GM21723 (cell line): ENCODE measurements at regions not wholly inside any gene's neighbourhood (a gene's known extent, or its start where the extent isn't known, plus 50 kb on each side); places are given as distances from the start of the nearest gene placed in this dataset.

ENCODE experiments used
- ATAC-seq: cut with Tn5 transposase; IDR thresholded peaks from one replicate; pipeline ENCODE4 v1.9.1; 2021; ENCODE audit warnings: mild to moderate bottlenecking, moderate library complexity; ENCODE audit not compliant: unreplicated experiment

- no peak for ATAC-seq
Observed at GRCh38 chr10:131660427-131660826, 240.4 kb upstream of the PPP2R2D start.

DNA sequence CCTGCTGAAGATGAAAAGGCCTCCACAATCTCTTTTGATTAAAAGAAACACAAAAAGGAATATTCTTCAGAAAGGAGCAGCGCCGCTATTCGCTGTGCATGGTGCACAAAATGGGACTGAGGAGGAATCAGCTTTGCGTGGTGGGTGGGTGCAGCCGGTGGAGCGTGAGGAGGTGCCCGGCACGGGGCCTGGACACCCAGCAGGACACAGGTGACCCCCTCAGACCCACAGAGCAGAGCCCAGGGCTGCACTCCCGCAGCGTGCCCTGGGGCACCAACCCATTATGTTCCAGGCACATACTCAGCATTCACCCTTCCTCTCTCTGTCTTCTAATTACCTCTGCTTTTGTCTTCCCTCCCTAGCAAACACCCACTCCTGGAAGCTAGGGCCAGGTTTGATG is 238.0 kb upstream of the PPP2R2D start:
- ATAC-seq, result no peak

DNA sequence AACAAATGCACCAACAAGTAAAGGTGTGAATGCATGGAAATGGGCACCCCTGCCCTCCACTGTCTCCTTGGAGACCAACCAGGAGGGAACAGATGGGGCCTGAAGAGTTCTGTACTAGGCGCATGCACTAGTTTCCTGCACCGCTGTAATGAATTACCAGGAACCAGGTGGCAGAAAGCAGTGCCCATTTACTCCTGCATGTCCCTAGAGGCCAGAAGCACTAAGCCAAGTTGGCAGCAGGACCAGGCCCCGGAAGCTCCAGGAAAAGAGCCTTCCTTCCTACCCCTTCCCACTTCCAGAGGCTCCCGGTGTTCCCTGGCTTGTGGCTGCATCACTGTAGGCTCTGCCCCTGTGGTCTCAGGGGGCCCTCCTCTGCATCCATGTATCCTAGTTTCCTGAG is 237.5 kb upstream of the PPP2R2D start:
- no peak for ATAC-seq

DNA sequence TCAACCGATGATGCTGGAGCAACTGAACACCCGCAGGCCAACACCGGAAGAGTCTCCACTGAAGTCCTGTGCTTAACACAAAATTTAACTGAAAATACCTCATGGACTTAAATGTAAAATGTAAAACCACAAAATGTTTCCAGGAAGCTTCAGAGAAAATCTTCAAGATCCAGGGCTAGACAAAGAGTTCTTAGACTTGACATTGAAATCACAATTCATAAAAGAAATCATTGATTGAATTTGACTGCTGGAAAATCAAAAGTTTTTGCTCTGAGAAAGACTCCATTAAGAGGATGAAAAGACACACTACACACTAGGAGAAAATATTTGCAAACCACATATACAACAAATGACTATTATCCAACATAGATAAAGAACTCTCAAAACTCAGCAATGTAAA is 234.7 kb upstream of the PPP2R2D start:
- ATAC-seq, result no peak

DNA sequence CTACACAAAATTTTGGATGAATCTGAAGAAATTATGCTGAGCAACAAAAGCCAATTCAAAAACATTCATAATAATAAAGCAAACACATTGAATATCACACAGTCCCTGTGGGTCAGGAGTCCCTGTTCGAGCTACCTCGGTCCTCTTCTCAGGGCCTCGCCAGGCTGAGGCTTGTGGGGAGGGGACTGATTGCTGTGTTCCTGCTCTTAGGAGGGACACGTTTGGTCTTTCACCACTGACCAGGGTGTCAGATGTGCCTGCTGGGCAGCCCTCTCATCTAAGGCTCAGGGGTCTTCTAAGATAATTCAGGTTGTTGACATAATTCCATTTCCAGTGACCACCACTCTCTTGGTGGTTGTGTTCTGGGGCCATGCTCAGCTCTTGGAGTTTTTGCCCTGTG is 233.8 kb upstream of the PPP2R2D start:
- ATAC-seq, result no peak

- no peak for ATAC-seq
Observed at GRCh38 chr10:131667561-131667960, 233.2 kb upstream of the PPP2R2D start.

GRCh38 chr10:131668903-131669302 is 231.9 kb upstream of the PPP2R2D start:
- ATAC-seq, result no peak

DNA sequence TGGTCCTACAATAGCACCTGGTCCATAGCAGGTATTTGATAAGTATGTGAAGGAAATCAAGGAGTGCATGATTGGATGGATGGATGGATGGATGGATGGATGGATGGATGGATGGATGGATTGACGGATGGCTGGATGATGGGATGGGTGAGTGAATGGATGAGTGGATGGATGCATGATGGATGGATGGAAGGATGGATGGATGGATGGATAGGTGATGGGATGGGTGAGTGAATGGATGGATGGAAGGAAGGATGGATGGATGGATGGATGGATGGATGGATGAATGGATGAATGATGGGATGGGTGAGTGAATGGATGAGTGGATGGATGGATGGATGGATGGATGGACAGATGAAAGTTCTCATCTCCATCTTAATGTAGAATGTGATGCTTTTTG is 231.0 kb upstream of the PPP2R2D start:
- no peak for ATAC-seq

DNA sequence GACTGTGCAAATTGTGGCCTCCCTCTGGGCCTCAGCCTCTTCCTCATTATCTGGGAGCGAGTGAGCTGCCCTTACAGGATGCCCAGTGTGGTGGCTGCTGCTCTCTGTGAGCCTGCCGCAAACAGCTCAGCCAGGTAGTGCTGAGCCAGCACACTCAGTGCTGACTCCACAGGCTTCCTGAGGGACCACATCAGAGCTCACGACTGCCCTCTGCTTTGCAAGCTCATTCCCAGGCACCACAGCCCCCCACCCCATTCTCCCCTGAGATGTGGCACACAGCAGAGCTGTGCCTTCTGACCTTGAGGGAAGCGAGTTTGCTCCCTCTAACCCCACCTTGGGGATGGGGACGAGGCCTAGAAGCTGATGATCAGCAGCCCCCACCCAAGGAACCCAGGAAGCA is 230.5 kb upstream of the PPP2R2D start:
- no peak for ATAC-seq

DNA sequence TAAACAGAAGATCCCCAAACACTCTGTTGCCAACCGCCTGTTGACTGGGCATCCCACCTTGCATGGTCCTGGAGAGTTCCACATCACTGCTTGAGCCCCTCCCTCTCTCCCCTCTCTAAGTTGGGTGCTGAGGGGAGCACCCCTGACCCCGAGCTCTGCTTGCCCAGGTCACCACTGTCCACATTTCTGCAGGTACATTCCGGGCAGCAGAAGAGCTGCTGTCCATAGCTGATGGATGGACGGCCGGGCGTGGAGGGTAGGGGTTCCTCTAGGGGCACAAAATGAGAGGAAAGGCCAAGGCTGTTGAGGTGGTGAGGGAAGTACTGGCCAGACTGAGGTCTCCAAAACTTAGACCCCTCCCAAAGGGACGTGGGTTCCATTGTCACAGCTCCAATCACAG is 227.4 kb upstream of the PPP2R2D start:
- ATAC-seq, result no peak

- ATAC-seq, result no peak
Observed at GRCh38 chr10:131674130-131674529, 226.7 kb upstream of the PPP2R2D start.

DNA sequence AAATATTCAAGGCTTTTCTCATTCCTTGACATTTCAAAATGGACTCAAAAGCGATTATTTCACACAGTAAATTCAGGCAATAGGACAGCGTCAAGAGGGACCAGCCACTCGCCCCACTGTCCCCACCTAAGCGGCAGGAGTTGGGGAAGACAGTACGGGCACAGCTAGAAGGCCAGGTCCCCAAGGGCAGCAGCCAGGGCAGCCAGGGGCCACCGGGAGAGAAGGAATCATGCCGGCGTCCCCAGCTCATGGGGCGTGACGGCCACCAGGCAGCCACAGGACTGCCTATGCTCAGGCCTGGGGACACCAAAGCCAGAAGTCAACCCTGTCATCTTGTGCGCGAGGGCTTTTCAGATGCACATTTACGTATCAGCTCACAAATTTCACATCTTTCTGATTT is 225.7 kb upstream of the PPP2R2D start:
- no peak for ATAC-seq

DNA sequence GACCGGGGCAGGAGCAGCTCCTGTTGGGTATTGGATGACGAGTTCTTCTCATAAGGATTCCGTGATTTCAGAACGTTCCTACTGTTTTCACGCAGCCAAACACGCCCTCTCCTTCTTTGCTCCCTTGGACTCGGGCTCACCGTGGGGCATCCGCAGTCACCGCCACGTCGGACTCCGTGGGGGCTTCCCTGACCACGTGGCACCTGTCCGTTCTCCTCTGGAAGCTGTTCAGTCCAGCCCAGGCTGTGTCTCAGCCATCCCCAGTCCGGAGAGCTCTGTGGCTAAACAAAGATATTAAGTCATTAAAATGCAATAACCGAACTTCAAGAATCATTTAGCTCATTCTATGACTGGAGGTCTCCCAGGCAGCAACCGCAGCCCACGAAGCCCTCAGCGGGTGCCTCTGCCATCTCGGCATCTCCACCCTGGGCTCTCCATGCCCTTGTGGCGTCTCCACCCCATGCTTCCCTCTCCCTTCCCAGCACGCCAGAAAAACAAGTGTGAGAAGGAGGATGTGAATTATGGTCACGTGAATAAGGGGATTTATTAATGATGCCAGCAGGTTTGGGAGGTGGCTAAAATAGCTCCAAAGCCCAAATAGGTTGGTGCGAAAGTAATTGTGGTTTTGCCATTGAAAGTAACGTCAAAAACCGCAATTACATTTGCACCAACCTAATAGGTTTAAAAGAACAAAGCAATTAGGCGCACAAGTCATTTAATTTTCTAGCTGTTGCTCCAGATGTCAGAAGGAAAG is 224.6 kb upstream of the PPP2R2D start:
- ATAC-seq, result no peak

DNA sequence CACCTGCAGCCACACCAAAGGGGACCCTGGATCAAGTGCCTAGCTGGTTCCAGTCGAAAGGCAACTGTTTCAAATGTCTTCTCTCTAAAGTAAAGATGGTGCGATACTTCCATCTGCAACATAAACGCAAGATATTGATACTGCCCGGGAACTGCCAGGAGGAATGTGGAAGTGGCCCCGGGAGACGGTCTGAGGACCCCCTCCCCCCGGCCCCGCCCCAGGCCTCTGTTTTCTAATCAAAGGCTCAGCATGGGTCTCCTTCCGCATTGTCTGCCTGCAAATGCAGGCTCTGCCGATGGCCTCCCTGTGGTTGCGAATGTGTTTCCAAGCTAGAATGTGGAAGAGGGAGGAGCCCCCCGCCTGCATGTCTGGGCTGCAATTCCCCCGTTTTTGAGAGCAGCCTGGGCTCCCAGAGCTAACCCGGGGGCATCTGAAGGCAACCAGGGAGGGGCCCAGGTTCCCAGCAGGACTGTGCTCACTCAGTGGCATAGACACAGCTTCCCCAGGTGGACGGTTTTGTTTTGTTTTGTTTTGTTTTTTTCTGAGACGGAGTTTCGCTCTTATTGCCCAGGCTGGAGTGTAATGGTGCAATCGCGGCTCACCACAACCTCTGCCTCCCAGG is 223.9 kb upstream of the PPP2R2D start:
- no peak for ATAC-seq

DNA sequence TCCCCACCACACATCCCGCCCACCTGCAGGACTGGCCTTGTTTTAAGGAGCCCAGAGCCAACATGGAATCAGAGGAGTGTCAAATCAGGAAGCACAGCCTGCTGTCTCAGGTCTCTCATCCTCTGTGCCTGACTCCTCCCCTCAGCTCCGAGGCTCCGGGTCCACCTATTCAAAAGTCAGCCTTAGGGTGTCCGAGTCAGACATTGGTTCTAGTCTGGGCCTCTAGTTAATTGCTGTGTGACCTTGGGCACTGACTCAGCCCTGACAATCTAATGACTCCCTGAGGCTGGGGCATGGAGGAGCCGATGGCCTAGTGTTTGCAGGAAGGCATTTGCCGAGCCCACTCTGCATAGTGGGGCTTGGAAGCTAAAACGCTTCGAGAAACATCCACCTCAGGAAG is 223.1 kb upstream of the PPP2R2D start:
- ATAC-seq, result no peak

DNA sequence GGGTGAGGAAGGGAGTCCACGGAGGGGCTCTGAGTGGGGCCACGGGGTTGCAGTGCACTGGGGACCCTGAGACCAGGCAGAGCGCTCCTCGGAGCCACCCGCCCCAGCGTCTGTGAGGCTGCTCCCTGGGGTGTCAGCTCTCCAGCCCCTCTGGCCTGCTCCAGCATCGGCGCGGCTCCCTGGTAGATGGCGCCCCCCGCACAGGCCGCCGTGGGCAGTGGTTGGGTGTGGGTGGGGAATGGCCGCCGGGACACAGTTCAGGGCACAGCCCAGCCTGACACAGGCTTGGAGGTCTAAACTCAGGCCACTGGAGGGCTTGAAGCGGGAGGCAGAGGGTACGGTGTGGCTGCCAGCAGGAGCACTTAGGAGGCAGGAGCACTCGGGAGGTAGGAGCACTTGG is 222.6 kb upstream of the PPP2R2D start:
- no peak for ATAC-seq

DNA sequence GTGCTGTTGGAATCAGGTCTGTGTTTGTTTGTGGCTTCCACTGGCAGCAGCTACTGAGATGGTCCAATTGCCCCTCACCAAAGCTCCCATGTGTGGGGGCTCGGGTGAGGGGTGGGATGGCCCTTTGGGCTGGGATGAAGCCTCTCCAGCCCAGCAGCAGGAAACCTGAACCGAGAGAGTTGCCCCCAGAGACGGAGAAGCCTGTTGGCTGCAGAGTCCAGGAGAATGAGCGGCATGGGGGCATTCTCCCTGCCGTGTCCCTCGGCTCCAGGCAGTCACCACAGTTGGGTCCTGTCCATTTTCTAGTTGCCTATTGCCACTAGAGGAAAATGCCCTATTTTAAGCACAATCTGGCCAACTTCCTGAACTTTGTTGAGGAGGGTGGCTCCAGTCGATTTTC is 222.2 kb upstream of the PPP2R2D start:
- ATAC-seq, result no peak

GRCh38 chr10:131679926-131680325 is 220.9 kb upstream of the PPP2R2D start:
- ATAC-seq, result no peak

GRCh38 chr10:131681122-131681521 is 219.7 kb upstream of the PPP2R2D start:
- no peak for ATAC-seq

DNA sequence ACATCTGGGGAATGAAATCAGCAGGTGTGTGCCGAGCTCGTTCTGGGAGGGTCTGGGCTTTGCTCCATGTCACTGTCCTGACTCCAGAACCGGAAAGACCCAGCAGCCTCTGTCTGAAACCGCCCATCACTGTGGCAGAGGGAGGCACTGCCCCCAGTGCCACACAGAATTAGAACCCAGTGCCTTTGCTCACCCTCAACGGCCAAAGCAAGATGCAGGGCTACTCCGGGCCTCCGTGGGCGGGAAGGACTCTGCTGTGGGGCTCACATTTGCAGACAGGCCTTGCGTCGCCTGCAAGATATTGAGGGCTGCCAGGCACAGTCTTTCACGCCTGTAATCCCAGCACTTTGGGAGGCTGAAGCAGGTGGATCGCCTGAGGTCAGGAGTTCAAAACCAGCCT is 219.2 kb upstream of the PPP2R2D start:
- no peak for ATAC-seq

GRCh38 chr10:131682271-131682962 is 218.4 kb upstream of the PPP2R2D start:
- no peak for ATAC-seq

GRCh38 chr10:131683281-131683861 is 217.4 kb upstream of the PPP2R2D start:
- no peak for ATAC-seq
